Eye (tissue), 1 donor: ENCODE measurements at regions not wholly inside any gene's neighbourhood (a gene's known extent, or its start where the extent isn't known, plus 50 kb on each side); places are given as distances from the start of the nearest gene placed in this dataset.

Source experiments
- DNase-seq: peaks from one replicate; pipeline ENCODE4 v3.0.0-alpha.2; 2015

- no peak for DNase-seq
Observed at GRCh38 chr12:127690161-127690560, 576.8 kb upstream of the TMEM132C start.

GRCh38 chr12:127696963-127697362 is 570.0 kb upstream of the TMEM132C start:
- no peak for DNase-seq

GRCh38 chr12:127703026-127703425 is 563.9 kb upstream of the TMEM132C start:
- DNase-seq, result peak; percentile 77

GRCh38 chr12:127711108-127711507 is 555.9 kb upstream of the TMEM132C start:
- no peak for DNase-seq

GRCh38 chr12:127712561-127712960 is 554.4 kb upstream of the TMEM132C start:
- no peak for DNase-seq

- no peak for DNase-seq
Observed at GRCh38 chr12:127716166-127716565, 550.8 kb upstream of the TMEM132C start.

GRCh38 chr12:127717278-127717677 is 549.7 kb upstream of the TMEM132C start:
- DNase-seq, result peak; percentile 77

GRCh38 chr12:127720334-127720733 is 546.6 kb upstream of the TMEM132C start:
- no peak for DNase-seq

GRCh38 chr12:127722611-127723010 is 544.4 kb upstream of the TMEM132C start:
- no peak for DNase-seq

- DNase-seq, result no peak
Observed at GRCh38 chr12:127723251-127723650, 543.7 kb upstream of the TMEM132C start.

GRCh38 chr12:127726671-127727315 is 540.2 kb upstream of the TMEM132C start:
- DNase-seq, result no peak

- DNase-seq, result no peak
Observed at GRCh38 chr12:127728285-127728684, 538.7 kb upstream of the TMEM132C start.

- DNase-seq, result no peak
Observed at GRCh38 chr12:127728729-127729128, 538.2 kb upstream of the TMEM132C start.

- no peak for DNase-seq
Observed at GRCh38 chr12:127729381-127729780, 537.6 kb upstream of the TMEM132C start.

- DNase-seq, result no peak
Observed at GRCh38 chr12:127731657-127732056, 535.3 kb upstream of the TMEM132C start.

- DNase-seq, result no peak
Observed at GRCh38 chr12:127742231-127742630, 524.7 kb upstream of the TMEM132C start.

GRCh38 chr12:127745469-127746212 is 521.3 kb upstream of the TMEM132C start:
- peak; percentile 63 for DNase-seq

GRCh38 chr12:127749416-127749815 is 517.6 kb upstream of the TMEM132C start:
- no peak for DNase-seq

GRCh38 chr12:127750076-127750840 is 516.7 kb upstream of the TMEM132C start:
- no peak for DNase-seq

GRCh38 chr12:127752802-127753201 is 514.2 kb upstream of the TMEM132C start:
- no peak for DNase-seq

- DNase-seq, result no peak
Observed at GRCh38 chr12:127760357-127760756, 506.6 kb upstream of the TMEM132C start.

GRCh38 chr12:127760996-127761395 is 506.0 kb upstream of the TMEM132C start:
- no peak for DNase-seq

GRCh38 chr12:127761880-127762279 is 505.1 kb upstream of the TMEM132C start:
- DNase-seq, result no peak

GRCh38 chr12:127767656-127768055 is 499.3 kb upstream of the TMEM132C start:
- peak; percentile 84 for DNase-seq
